Stimulated activated CD8-positive, alpha-beta memory T cell treated with anti-CD3 and anti-CD28 coated beads, Interleukin-7, amount 100 ng/mL, for 4 hours (primary cell): ENCODE measurements at regions not wholly inside any gene's neighbourhood (a gene's known extent, or its start where the extent isn't known, plus 50 kb on each side); places are given as distances from the start of the nearest gene placed in this dataset.

ENCODE experiments used
- DNase-seq, 2 donors: peaks; one replicate each; pipeline ENCODE4 v3.0.0-alpha.2; 2020; ENCODE audit warnings: low read depth in 2 of 2

DNA sequence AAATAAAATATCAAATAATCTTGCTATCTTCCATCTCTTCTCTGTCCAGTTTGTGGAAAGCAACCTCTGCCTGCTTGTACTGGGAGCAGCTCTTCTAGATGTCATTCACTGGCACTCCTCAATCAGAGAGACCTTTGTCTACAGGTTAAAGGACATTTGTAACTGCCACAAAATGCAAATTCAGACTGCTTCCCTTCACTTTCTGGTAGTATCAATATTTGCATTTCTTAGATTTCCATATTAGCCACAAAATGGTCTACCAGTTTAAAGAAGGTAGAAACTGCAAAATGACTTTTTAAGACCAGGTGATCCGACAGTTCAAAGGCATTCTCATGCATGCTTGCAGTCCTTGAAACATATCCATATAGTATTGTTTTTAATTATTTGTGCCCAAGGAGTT lies 51.7 kb upstream of the RCN1 start:
- DNase-seq: no peak

DNA sequence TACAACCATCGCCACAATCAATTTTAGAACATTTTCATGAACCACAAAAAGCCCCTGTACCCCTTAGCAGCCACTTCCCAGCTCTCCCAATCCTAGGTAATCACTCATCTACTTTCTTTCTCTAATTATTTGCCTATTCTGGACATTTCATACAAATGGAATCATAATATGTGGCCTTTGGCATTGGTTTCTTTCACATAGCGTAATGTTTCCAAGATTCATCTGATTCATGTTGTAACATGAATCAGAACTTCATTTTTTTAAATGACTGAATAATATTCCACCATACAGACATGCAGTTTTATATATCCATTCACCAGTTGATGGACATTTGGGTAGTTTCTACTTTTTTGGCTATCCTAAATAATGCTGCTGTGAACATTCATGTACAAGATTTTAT lies 56.2 kb upstream of the RCN1 start:
- DNase-seq: no peak

DNA sequence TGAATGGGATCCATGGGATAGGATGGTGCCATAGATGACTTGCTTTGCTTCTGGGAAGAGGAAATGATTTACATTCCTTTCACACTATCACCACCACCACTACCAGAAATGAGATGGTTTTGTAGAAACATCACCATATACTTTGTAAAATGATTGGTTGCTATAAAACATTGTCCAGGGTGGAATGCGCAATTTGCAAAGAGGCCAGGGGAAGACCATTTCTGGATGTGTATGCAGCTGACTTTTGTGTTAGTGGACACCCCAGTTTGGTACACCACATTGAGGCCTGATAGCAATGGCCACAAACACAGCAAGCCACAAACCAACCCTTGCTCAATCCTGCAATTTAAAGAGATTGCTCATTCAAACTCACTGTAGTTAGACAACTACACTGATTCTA lies 56.7 kb upstream of the RCN1 start:
- DNase-seq: no peak

DNA sequence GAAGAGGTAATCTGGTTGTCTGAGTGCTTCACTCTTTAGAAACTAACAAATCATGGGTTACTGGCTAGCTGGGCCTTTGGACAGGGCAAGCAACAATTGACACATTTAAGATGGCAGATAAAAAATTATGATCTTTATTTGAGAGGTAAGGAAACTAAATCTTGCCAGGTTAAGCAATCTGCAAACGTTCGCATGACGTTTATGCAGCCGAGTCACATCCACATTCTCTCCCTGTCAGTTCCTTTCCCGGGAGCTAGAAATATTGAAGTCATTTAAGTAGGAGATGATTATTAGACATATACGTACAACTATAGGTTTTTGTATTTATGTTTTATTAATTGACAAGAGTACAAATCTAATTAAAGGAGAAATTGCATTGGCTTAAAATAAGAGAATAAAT lies 57.4 kb upstream of the RCN1 start:
- no peak for DNase-seq

DNA sequence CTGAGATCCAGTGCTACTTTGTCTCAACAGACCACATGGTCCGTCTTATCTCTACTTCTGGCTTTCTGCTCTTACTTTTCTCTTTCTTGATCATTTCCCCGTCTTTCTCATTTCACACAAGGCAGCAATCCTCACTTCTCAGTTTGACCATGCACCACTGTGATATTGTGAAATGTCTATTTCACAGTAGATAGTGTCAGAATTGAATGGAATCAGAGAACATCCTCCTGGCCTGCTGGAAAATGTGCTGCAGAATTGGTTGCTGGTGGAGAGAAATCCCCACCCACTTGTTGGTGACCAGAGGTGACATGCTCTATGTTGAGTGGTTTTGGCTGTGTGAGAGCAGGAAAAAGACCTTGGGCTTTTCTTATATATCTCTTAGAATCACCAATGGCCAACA lies 57.8 kb upstream of the RCN1 start:
- DNase-seq: no peak

DNA sequence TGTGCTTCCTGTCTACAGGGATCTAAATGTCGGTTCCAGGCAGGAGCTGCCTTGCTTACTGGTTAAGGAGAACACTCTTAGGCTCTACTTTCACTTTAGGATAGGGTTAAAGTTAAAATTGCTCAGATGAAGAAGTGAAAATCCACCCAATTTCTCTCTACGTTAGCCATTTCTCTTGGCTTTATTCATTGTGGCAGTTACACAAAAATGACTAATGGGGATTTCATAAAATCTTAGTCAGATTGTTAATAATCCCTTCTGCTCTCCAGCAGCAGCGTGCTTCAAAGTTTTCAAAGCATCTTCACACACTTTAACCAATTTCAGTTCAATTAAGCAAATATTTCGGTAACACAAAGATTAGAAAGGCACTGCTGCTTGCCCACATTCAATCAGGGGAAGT lies 58.4 kb upstream of the RCN1 start:
- DNase-seq: no peak

DNA sequence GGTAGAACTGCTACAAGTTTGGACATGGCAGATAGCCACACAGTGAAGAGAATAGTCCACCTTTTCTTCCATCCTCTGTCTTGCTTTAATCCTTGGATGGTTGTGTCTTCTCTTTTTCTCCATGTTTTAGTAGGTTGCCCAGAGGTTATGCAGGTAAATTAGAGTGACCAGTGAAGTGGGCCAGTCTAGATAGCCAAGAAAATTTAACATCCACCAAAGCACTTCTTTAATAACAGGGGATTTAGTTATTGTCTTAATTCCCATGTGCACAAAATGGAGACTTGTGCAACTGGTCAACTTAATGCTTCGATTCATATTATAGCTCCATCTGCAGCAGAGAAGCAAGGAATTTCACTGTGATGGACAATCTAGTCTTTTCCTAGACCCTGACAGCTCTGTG lies 58.8 kb upstream of the RCN1 start:
- no peak for DNase-seq

DNA sequence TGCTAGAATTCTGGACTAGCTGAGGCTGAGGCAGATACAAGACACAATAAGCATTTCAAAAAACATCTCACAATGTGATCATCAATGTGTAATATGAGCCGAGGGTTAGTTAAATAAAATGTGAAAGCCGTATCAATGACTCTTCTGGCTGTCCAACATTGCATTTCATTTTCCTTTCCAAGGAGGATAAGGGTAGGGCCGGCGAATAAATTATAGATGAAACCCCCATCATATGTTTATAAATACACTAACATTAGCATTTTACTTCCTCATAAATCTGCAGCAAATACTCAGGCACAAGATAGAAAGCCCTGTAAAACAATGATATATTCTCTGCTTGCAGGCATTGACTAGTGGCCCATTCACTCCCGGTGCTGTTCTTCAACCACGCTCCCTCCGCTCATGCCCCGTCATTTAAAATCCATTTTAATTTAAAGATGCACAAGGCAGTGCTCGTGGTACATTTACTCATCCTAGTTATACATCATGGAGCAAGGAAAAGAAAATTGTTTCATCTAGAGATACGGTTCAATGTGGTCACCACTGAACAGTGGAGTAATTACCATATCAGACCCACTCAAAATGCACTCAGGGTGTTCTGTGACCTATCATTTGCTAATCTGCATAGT lies 59.9 kb upstream of the RCN1 start:
- no peak for DNase-seq

DNA sequence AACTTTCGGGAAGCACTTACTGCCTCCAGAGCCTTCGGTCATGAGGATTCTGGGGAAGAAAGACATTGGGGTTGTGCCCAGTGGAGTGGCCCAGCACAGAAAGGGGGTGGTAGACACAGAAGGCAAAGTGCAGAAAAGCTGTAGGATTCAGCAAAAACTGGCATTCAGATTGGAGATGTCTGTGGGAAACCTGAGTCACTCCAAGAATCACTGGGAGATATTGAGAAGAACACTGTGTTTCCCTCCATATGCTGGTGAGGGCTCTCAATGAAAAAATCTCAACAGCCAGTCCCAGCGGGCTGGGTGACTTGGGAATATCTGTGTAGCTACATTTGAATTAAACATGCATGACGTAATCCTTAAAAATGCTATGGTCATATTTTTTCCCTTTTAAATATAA lies 61.2 kb upstream of the RCN1 start:
- no peak for DNase-seq

DNA sequence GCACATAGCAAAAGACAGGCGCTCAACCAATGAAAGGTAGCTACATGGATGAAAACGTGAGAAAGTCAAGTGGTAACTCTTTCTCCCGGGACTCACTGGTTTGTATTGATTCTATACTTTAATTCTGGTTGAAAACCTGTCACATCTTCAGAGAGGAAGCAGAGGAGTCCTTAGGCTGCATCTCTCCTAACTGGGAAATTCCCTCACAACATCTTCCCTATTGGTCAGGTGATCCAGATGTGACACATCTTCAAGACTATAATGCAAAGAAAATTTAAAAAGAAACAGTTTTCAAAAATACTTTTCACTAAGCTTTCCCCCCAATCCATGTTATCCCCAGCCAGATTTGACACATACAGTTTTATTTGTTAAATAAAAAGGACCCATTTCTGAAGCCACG lies 62.7 kb upstream of the RCN1 start:
- no peak for DNase-seq

DNA sequence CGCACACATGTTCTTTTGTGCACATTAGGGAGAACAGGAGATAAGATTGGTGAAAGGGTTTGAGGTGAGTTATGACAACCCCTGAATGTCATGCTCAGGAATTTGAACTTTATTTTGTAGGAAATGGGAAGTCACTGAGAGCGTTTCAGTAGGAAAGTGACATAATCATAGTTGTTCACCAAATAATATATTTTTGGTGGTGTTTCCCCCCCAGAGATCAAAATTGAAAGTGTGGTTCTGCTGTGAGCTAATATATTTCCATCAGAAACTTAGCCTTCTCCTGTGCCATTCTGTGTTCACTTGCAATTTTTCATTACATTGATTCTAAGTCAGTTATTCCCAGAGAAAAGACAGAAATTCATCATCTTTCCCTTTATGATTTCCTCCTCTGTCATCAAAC lies 64.1 kb upstream of the RCN1 start:
- DNase-seq: no peak

DNA sequence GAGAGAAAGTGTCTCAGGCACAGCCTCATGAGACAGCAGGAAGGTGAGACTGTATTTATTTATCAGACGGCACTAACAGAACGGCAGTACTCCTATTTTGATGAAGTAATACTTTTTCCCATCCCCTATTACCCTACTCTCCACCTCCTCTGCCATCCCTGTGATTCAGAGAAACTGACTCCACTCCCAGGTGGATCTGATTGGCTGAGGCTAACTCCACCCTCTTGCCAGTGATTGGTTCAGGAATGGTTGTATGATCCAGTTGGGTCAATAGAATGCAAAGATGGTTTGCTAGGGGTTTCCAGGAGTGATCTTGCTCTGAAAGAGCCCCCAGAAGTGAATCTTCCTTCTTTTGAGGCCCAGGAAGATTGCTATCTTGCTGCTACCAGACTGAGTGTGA lies 65.9 kb upstream of the RCN1 start:
- DNase-seq: no peak

DNA sequence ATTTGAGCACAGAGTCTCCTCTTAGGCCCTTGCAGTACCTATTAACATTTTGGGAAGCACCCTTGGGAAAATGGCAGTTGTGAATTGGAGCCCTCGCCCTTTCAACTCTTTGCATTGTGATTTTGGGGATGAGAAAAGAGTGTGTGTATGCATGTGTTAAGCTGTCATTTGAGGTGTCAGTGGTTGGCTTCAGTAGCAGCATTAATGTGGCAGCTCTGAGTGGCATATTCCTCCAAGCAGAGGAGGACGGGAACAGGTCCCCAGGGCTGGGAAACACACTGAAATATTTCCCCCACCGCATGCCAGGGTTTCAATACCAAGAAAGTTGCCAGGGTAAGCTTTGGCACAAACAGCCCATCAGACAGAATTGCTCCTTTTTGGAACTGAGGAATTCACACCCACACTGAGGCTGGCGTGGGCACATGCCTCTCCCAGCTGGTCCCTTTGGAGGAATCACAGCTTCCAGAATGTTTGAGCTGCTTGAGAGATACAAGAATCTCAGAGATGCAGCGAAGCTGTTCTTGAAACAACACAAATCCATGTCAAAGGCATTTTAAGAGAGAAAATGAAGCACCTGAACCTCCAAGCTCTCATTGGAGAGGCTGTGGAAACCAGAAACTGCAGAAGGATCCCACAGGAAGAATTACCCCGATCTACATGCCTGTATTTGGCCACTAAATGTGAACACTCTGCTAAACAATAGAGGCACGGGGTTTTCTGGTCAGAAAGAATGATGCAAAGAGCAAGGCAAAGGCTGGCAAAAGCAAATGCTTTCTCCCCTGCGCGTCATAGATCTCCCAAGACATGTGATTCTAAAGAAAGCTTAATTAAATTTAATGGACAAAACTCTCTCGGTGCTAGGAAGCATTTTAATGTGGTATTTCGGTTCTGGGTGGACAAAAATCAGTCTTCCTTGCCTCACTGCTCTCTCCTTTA lies 67.2 kb upstream of the RCN1 start:
- DNase-seq: no peak

DNA sequence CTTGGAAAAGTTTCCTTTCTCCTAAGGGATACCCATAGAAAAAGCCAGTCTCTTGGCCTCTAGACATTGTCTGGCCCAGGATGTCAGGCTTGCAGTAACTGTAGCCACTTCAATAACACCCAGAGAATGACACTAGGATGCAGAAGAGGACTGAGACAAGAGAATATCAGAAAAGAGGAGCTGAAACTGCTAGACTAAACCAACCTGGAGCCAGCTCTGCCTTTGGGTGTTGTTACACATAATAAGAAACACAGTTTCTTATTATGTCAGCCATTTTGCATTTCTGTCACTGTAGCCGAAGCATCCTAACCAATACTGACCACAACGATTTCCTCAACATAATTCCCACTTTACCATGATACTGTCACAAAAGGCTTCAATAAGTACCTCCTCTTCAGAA lies 72.2 kb upstream of the RCN1 start:
- no peak for DNase-seq

DNA sequence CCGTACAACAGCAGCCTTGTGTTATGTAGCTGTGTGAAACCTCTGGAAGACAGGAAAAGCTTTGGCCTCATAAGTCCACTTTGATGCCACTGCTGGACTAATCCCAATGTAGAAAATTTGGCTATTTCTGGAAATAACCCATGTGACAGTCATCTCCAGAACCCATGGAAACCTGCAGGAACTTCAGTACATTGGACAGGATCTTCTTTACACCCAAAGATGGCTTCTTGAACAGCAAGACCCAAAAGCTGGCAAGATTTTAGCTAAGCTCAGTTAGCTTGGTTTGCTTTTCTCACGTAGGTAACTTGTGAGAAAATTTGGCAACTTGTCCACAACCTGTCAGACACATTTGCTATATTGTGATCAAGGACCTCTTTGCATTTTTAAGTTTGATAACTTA lies 74.8 kb upstream of the RCN1 start:
- DNase-seq: no peak

DNA sequence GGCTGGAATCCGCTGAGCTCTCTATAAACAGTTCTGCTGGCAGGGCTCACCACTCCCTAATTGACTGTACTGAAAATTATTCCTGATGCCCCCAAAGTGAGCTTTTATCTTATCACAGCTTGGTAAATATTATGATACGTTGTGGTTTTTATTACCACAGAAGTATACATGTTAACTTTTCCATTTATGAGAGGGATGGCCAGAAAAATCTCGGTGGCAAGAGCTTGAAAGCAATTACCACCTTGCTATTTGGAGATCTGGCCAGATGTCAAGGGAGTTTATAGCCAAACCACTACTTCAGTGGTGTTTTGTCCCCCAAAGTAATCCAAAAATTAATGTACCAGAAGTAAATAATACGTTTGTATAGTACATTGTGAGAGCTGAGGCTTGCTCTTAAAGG lies 75.4 kb upstream of the RCN1 start:
- no peak for DNase-seq

DNA sequence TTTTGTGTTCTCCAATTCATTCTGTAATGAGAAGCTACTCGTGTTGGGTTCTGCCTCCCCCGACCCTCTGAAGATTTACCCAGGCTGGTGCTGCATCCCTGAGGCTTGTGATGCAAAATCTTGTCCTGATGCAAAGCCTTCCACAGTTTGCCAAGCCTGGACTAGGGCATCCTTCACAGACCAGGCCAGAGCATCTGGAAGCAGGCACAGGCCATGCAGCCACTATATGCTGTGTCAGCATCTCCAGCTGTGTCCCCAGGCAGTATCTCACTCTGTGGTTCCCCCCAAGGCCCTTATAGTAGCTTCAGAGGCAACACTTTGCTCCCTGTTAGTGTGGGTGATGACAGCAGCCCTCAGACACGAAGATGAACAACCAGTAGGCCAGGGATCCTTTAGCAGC lies 77.3 kb upstream of the RCN1 start:
- no peak for DNase-seq

DNA sequence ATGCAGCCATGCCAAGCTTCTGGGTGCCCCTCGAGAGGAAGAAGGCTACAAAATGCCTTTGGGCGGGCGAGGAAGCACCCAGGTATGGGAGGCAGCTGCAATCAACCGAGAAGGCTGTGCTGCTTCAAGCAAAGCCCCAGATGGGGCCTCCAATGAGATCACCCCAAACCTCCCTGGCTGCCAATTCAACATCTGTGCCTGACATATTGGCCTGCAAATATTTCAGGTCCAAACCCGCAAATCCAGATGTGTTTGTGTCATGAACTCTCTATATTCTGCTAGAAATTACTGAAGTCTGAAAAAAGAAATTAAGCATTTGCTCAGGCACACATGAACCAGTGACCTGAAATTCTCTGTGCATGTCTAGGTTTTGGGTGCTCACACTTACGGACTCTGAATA lies 78.8 kb upstream of the RCN1 start:
- DNase-seq: no peak

DNA sequence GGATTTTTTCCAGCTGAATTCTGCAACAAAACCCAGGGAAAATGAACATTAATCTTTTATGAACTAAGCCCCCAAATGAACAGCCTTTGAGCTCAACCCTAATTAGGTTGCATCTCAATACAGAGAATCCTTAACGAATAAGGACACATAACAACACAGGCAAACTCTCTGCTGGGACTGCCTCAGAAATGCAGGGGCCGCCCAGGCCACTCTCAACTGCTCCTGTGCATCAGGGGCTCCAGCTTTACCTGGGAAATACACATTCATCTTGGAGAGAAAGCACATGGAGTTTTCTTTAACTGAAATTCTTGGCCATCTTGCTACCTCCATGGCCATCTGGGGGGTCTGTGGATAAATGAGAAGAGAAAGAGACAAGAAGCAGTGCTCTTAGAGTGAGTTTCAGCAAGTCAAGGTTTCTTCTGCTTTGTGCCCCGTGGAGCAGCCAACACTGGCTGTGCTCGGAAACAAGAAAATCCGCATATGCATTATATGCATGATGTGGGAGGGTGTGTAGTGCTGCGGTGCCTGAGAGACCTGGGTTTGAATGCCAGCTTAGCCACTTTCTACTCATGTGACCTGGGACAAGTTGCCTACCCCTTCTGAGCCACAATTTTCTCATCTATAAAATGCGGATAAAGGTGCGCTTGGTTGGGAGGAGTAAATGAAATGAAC lies 81.9 kb upstream of the RCN1 start:
- DNase-seq: no peak

DNA sequence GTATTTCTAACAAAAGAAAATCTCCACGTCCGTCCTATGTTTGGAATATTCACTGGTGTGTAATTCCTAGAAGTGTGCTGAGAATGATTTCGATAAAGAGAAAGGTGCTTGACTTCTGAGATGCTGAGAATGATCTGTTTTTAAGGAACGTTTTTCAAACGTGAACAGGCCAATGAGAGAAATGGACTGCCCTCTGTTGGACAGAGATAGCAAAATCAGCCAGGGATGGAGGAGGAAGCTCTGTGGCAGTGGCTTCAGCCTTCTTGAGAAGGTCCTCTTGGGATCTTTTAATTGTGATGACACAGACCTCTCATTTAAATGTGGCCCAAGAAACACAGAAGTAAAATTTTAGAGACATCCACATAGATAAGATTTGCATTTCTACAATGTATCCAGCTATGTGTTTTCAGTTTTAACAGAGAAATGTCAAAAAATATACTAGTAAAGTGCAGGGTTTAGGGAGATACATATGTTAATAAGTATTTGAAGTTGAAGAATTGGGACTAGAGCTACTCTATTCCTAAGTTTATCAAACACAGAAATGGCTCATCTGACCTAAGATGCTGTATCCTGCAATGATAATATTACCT lies 84.0 kb upstream of the RCN1 start:
- DNase-seq: no peak

DNA sequence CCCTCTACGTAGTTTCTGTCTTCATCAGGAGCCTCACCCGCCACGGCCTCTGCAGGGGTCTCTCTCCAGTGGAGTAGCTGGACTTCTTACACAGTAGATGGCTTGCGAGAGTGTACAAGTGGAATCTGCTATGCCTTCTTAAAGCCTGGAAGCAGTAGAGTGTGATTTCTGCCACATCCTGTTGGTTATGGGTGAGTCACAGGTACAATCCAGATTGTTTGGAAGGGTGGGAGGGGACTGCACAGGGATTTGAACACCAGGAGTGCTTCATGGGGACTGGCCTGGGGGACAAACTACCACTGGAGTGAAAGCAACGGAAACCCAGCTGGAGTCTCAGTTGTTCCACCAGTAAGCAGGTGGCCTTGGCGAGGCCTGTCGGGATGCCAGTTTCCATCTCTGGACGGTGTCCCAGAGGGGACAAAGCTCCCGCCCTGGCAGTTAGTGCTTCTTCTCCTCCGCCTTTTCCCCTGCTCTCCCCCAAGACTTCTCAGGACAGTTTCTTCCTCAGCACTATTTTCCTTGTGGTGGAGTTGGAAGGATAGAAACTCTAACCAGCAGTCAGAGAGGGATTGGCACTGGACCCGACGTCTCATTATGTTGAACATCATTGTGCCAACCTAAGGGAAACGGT lies 85.0 kb upstream of the RCN1 start:
- DNase-seq: no peak

DNA sequence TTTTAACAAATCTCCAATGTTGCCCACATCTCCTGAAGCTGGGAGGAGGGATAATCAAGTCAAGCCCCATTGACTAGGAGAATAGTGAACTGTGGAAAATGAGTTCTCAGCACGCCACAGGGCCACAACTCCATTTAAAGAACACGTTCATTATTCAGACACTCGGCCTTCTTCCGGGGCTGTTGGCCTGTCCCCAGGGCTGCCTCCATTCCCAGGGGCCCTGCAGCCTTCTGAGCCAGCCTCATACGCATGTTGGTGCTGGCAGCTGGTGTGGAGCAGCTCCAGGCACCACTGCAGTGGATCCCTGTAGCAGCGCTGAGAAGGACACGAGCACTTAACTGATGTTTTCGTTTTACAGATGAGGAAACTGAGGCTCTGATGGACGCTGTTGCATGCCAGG lies 87.5 kb upstream of the RCN1 start:
- no peak for DNase-seq
